ENCODE measurements at regions not wholly inside any gene's neighbourhood (a gene's known extent, or its start where the extent isn't known, plus 50 kb on each side); places are given as distances from the start of the nearest gene placed in this dataset.
"Not testable (repeated sequence)": the region's sequence is repeated elsewhere in the genome, so short reads cannot be mapped to it uniquely, and the experiment has no call there.

DNA sequence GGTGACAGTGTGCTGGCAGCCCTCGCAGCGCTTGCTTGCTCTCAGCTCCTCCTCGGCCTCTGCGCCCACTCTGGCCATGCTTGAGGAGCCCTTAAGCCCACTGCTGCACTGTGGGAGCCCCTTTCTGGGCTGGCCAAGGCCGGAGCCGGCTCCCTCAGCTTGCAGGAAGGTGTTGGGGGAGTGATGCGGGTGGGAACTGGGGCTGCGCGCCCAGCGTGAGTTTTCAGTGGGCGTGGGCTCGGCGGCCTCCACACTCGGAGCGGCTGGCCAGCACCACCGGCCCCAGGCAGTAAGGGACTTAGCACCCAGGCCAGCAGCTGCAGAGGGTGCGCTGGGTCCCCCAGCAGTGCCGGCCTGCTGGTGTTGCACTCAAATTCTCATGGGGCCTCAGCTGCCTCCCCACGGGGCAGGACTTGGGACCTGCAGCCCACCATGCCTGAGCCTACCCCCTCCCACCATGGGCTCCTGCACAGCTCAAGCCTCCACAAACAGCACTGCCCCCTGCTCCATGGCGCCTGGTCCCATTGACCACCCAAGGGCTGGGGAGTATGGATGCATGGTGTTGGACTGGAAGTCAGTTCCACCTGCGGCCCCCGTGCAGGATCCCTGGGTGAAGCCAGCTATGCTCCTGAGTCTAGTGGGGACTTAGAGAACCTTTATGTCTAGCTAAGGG, 223.1 kb upstream of the PTPRD start:
- no peak for DNase-seq (ENCODE audit: low spot score)

- no peak for DNase-seq (ENCODE audit: low spot score)
Observed at GRCh38 chr9:10843151-10843550, 230.3 kb upstream of the PTPRD start.

GRCh38 chr9:10855847-10856246, 243.0 kb upstream of the PTPRD start:
- DNase-seq (ENCODE audit: low spot score) = no peak

DNA sequence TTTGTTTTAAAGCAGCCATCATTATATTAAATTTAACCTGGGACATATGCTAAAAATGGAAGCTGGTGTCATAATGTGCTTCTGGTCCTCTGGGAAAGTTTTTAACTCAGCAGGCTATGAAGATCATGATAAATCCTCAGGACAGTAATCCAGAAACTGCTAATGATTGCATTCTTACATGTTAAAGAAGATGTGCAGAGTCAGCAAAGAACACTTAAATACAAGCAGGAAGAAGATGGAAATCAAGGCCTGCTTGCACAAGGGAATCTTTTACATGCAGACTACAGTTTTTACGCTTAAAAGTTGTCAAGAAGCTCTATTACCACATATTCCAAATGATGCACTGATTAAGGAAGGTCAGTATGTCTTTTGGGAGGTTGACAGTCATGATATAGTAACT, 246.0 kb upstream of the PTPRD start:
- DNase-seq (ENCODE audit: low spot score) = no peak

GRCh38 chr9:10863476-10863875, 250.7 kb upstream of the PTPRD start:
- no peak for DNase-seq (ENCODE audit: low spot score)

GRCh38 chr9:10867194-10867593, 254.4 kb upstream of the PTPRD start:
- no peak for DNase-seq (ENCODE audit: low spot score)

GRCh38 chr9:10869687-10870086, 256.9 kb upstream of the PTPRD start:
- DNase-seq (ENCODE audit: low spot score) = no peak

- DNase-seq (ENCODE audit: low spot score) = no peak
Observed at GRCh38 chr9:10873999-10874398, 261.2 kb upstream of the PTPRD start.

GRCh38 chr9:10875752-10876151, 262.9 kb upstream of the PTPRD start:
- DNase-seq (ENCODE audit: low spot score) = no peak

GRCh38 chr9:10876333-10876732, 263.5 kb upstream of the PTPRD start:
- peak; percentile 15 for DNase-seq (ENCODE audit: low spot score)

DNA sequence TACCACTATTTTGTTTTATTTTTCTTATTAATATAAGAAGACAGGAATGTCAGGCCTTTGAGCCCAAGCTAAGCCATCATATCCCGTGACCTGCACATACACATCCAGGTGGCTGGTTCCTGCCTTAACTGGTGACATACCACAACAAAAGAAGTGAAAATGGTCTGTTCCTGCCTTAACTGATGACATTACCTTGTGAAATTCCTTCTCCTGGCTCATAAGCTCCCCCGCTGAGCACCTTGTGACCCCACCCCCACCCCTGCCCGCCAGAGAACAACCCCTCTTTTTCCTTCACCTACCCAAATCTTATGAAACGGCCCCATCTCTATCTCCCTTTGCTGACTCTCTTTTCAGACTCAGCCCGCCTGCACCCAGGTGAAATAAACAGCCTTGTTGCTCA, 277.5 kb upstream of the PTPRD start:
- DNase-seq (ENCODE audit: low spot score) = not testable (repeated sequence)

DNA sequence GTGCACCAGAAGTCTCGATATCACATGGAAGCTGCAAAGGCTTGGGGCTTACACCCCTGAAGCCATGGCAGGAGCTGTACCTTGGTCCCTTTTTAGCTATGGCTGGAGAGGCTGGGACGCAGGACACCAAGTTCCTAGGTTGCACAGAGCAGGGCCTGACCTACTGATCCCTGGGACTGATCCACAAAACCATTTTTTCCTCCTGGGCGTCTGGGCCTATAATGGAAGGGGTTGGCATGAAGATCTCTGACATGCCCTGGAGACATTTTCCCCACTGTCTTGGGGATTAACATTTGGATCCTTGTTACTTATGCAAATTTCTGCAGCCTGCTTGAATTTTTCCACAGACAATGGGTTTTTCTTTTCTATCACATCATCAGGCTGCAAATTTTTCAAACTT, 286.7 kb upstream of the PTPRD start:
- no peak for DNase-seq (ENCODE audit: low spot score)

GRCh38 chr9:10903969-10904368, 291.2 kb upstream of the PTPRD start:
- DNase-seq (ENCODE audit: low spot score) = no peak

- no peak for DNase-seq (ENCODE audit: low spot score)
Observed at GRCh38 chr9:10910779-10911178, 298.0 kb upstream of the PTPRD start.

DNA sequence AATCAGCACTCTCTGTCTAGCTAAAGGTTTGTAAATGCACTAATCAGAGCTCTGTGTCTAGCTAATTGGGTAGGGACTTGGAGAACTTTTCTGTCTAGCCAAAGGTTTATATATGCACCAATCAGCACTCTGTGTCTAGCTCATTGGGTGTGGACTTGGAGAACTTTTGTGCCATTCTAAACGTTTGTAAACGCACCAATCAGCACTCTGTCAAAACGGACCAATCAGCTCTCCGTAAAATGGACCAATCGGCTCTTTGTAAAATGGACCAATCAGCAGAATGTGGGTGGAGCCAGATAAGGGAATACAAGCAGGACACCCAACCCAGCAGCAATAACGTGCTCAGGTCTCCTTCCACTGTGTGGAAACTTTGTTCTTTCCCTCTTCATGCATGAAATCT, 298.6 kb upstream of the PTPRD start:
- no peak for DNase-seq (ENCODE audit: low spot score)

DNA sequence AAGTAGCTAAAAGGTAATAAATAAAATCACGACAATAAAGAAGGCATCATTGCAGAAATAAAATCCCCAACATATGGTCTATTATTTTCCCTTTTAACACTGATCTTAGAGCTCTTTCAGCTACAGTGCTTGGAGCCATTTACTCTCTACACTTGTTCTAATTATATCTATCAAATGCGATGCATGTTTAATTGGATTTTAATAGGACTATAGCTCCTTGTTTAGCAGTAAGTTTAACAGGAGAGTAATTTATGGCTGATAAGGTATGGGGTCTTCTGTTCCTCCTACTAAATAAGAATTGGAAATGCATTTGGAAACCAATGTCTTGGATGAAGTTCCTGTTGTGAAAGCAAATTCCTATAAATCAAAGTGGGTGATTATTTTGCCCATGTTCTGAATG, 304.2 kb upstream of the PTPRD start:
- no peak for DNase-seq (ENCODE audit: low spot score)

DNA sequence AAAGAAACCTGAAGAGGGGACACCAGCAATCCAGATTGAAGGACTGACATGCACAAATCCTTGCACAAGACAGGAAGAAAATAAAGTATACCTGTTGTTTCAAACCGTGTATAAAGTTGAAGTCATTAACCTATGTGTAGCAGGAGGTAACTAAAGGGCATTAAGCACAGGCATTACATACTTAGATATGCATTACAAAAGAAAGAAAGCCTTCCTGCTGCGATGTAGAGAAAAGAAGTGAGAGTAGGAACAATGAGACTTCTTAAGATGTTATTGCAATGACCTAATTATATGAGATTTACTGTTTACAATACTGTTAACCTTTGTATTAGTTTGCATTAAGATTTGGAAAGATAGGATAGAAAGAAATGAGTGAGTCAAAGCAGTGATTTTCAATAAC, 308.9 kb upstream of the PTPRD start:
- no peak for DNase-seq (ENCODE audit: low spot score)

DNA sequence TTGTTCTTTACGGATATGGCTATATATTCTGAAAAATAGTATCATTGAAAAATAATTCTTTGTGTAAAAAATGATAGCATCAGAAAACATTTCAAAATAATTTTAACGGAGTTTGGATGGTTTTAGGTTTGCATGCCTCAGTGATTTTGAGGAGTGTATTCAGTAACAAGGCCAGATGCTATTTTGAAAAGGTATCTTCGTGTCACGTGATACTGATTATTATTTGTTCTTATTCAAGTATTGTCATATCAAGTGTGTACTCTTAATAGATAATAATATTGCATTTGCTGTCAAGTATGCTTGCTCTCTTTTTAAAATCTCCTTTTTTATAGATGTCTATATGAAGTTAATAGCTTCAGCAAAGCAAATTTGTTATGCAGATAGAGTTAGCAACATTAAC, 313.1 kb upstream of the PTPRD start:
- DNase-seq (ENCODE audit: low spot score) = no peak

DNA sequence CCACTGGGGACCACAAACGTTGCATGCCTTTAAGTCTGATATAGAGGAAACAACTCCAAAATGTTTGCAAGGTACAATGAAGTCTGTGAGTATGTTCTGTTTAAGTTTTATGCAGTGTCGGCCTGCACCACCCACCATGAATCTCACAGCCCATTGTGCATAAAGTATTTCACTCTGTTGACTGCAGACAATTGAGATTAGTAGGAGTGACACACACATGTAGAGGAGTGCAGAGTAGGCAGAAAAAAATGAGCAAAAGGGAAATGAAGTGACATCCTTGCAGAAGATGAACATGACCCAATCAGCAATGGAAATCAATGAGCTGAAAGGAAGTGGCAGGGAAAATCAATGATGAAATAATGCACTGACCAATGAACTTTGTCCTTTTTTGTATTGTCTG, 315.6 kb upstream of the PTPRD start:
- DNase-seq (ENCODE audit: low spot score) = no peak

DNA sequence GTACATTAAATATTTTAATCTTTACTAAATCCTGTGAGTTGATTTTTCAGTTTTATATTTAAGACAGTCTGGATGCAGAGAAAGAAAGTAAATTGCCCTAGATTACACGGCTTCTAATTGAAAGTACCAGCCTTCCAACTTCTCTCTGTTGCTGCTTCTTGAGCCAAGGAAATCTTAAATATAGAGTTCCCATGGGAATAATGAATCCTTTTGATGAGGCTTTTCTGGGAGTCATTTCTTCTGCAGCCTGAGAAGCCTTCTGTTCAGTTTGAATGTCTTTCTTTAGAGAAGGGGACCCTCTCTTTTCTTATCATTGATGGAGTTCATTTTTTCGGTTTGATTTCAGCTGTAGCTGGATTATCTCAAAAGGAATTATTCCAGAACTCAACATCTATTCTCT, 317.3 kb upstream of the PTPRD start:
- DNase-seq (ENCODE audit: low spot score) = peak; percentile 6

DNA sequence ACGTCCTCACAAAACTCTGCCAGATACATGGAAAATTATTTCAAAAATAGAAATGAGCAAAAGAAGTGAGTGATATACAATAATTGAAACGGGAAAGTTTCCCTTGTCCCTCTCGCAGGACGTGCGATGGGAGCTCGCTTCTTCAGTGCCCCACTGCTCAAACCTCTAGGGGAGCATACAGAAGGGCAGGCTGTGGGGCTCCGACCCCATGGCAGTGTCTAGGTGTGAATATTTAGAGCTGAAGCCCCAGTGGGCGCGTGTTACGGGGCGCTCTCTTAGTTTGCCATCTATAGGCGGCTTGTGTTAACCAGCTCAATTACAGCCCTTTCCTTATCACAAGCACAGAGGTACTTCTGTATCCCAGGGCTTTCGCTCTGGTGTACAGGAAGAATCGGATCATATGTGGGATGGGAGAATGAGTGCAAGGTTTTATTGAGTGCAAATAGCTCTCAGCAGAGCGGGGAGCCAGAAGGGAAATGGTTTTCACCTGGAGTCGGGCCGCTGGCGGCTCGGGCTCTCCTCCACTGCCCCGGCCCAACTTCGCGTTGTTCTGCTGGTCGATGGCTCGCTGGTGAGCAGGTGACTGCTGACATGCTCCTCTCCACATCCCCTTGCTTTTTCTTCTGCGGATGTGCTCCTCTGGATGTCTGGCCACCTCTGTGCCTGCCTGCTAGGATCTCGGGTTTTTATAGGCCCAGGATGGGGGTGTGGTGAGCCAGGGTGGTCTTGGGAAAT, 334.0 kb upstream of the PTPRD start:
- no peak for DNase-seq (ENCODE audit: low spot score)

- no peak for DNase-seq (ENCODE audit: low spot score)
Observed at GRCh38 chr9:10957878-10958277, 345.1 kb upstream of the PTPRD start.

- no peak for DNase-seq (ENCODE audit: low spot score)
Observed at GRCh38 chr9:10961883-10962282, 349.1 kb upstream of the PTPRD start.

DNA sequence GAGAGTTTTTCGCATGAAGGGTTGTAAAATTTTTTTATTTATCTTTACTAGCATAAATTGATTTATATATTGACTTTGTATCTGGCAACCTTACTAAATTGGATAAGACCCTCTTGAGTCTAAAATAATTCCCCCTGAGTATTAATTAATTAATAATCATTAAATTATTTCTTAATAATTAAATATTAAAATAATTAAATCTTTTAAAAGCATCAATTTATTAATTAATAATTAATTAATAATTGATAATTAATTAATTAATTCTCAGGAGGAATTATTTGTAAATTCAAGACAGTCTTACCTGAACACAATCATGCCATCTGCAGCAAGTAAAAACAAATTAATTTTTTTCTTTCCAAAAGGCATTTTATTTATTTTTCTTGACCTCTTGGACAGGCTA, 370.4 kb upstream of the PTPRD start:
- no peak for DNase-seq (ENCODE audit: low spot score)

Measured in COLO829 (cell line).